Endothelial cell of umbilical vein (primary cell): ENCODE measurements at regions not wholly inside any gene's neighbourhood (a gene's known extent, or its start where the extent isn't known, plus 50 kb on each side); places are given as distances from the start of the nearest gene placed in this dataset.

ENCODE experiments used
- CTCF ChIP-seq, 2 donors: IDR thresholded peaks; 1 replicate in 1 of 2; 2 replicates in 1 of 2; pipeline ENCODE4 v1.5.1; 2011; ENCODE audit warnings: low read length in 2 of 2, mild to moderate bottlenecking in 2 of 2, moderate library complexity in 2 of 2, control low read depth in 1 of 2, inconsistent platforms in 1 of 2, low read depth in 1 of 2; ENCODE audit not compliant: insufficient read depth in 1 of 2; ENCODE audit errors: extremely low read depth in 1 of 2
- EZH2 ChIP-seq: IDR thresholded peaks from 2 replicates; pipeline ENCODE4 v1.6.1; 2012; ENCODE audit warnings: borderline replicate concordance, low read depth, mild to moderate bottlenecking, moderate library complexity, low read length, inconsistent platforms; ENCODE audit not compliant: severe bottlenecking
- FOS ChIP-seq: IDR thresholded peaks from 2 replicates; pipeline ENCODE4 v1.6.1; 2011; ENCODE audit warnings: mild to moderate bottlenecking, low read length, moderate library complexity, borderline replicate concordance; ENCODE audit not compliant: insufficient read depth
- GATA2 ChIP-seq: IDR thresholded peaks from 2 replicates; pipeline ENCODE4 v1.7.0; 2011; ENCODE audit warnings: low read depth, mild to moderate bottlenecking, moderate library complexity, mixed read lengths, low read length; ENCODE audit not compliant: insufficient read length, insufficient read depth
- JUN ChIP-seq: IDR thresholded peaks from 2 replicates; pipeline ENCODE4 v1.6.1; 2011; ENCODE audit warnings: borderline replicate concordance, low read depth; ENCODE audit not compliant: insufficient read length, insufficient read depth
- MAX ChIP-seq: IDR thresholded peaks from 2 replicates; pipeline ENCODE4 v1.6.1; 2011; ENCODE audit not compliant: insufficient read depth, insufficient read length
- MYC ChIP-seq: IDR thresholded peaks from one replicate; pipeline ENCODE4 v1.6.1; 2011; ENCODE audit warnings: mild to moderate bottlenecking, low read depth, low read length
- POLR2A ChIP-seq: IDR thresholded peaks from 2 replicates; pipeline ENCODE4 v1.6.1; 2012; ENCODE audit warnings: low read depth, mild to moderate bottlenecking, control low read depth, low read length
- POLR2AphosphoS5 ChIP-seq: IDR thresholded peaks from 2 replicates; pipeline ENCODE4 v1.6.1; 2012; ENCODE audit warnings: low read depth, mild to moderate bottlenecking, control low read depth, low read length, moderate library complexity; ENCODE audit not compliant: insufficient read depth

GRCh38 chr6:159480471-159480870 is 212.6 kb downstream of the SOD2 start:
- no peak for TF ChIP-seq POLR2A
- no peak for TF ChIP-seq POLR2AphosphoS5
- TF ChIP-seq CTCF (IDR thresholded peaks at IDR 0.05; ENCODE audit: extremely low read depth in 1 of 2, insufficient read depth in 1 of 2, low read depth in 1 of 2, low read length in 2 of 2), result no peak
- TF ChIP-seq EZH2, result no peak
- no peak for TF ChIP-seq MAX
- TF ChIP-seq FOS, result no peak
- no peak for TF ChIP-seq MYC
- no peak for TF ChIP-seq JUN
- no peak for TF ChIP-seq GATA2
